HepG2 (cell line): ENCODE measurements at regions not wholly inside any gene's neighbourhood (a gene's known extent, or its start where the extent isn't known, plus 50 kb on each side); places are given as distances from the start of the nearest gene placed in this dataset.

Experiments
- ATAC-seq: fragments of 200-7000 bp; cut with Tn5 transposase; 3 replicates; pipeline ENCODE4 v1.9.1; 2020; ENCODE audit warnings: mild to moderate bottlenecking, moderate library complexity
- BruUV-seq: library from RNA; stranded (reverse); fragments of 400-500 nt; replicated peaks from 2 replicates; lab custom pipeline; 2021; lab: Mats Ljungman, UMichigan
- CTCF ChIA-PET: fragments of 300-600 bp; formaldehyde crosslinking; extraction: SDS; loops from one replicate; lab custom pipeline; 2021; ENCODE audit warnings: low total read pairs, inconsistent platforms, low intra/inter-chr PET ratio; lab: Yijun Ruan, JAX
- POLR2A ChIA-PET: fragments of 350-600 bp; sonication (Branson Sonifier 250); formaldehyde crosslinking; loops from one replicate; lab custom pipeline; 2020; ENCODE audit warnings: antibody characterized with exemption, inconsistent platforms; lab: Yijun Ruan, JAX
- DNase-seq: peaks from one replicate; pipeline ENCODE4 v3.0.0-alpha.2; 2015; ENCODE audit warnings: low spot score
- FAIRE-seq: peaks from 3 replicates; lab custom pipeline; 2011; peaks lifted over from hg19 to GRCh38; lab: Jason Lieb, UNC
- H2AFZ ChIP-seq: one replicate; pipeline ENCODE4 v1.6.1; 2011; ENCODE audit warnings: low read length, inconsistent platforms
- H3K27ac ChIP-seq: fragments of 300-600 bp; 3 replicates; pipeline ENCODE4 v1.8.0; 2011; ENCODE audit warnings: mixed run types, mild to moderate bottlenecking, mixed read lengths, low read length, inconsistent platforms; ENCODE audit not compliant: insufficient read depth; ENCODE audit errors: extremely low read length
- H3K27me3 ChIP-seq, 2 experiments: fragments of 200-600 bp in 1 of 2; 2 replicates in 1 of 2; 3 replicates in 1 of 2; pipeline versions ENCODE4 v1.6.0 to v1.8.0; 2011; ENCODE audit warnings: low read length in 2 of 2, mild to moderate bottlenecking in 2 of 2, moderate library complexity in 2 of 2, inconsistent platforms in 1 of 2; ENCODE audit not compliant: insufficient read depth in 2 of 2, control insufficient read depth in 1 of 2
- H3K36me3 ChIP-seq, 2 experiments: fragments of 200-600 bp in 1 of 2; replicated peaks in 1 of 2; 2 replicates in 1 of 2; 3 replicates in 1 of 2; pipeline versions ENCODE4 v1.5.1 to v1.8.0; 2011; ENCODE audit warnings: low read length in 2 of 2, inconsistent platforms in 1 of 2; ENCODE audit not compliant: insufficient read depth in 2 of 2, control insufficient read depth in 1 of 2
- H3K4me1 ChIP-seq: 2 replicates; pipeline ENCODE4 v1.5.1; 2012; ENCODE audit warnings: low read length, inconsistent platforms; ENCODE audit not compliant: insufficient read depth
- H3K4me2 ChIP-seq: 2 replicates; pipeline ENCODE4 v1.6.0; 2011; ENCODE audit warnings: low read depth, low read length, inconsistent platforms
- H3K4me3 ChIP-seq, 3 experiments: fragments of 200-600 bp in 1 of 3; sonication (generic), shearing (Covaris generic) in 1 of 3; replicated peaks in 1 of 3; 2 replicates each; pipeline ENCODE4 v1.5.1; 2011 to 2016; ENCODE audit warnings: low read length in 3 of 3, inconsistent platforms in 2 of 3, low read depth in 2 of 3, mild to moderate bottlenecking in 2 of 3, control low read depth in 1 of 3, mixed read lengths in 1 of 3; ENCODE audit not compliant: insufficient read depth in 1 of 3
- H3K79me2 ChIP-seq: one replicate; pipeline ENCODE4 v1.6.1; 2011; ENCODE audit warnings: low read length, inconsistent platforms; ENCODE audit not compliant: insufficient read depth
- H3K9ac ChIP-seq: 2 replicates; pipeline ENCODE4 v1.6.0; 2011; ENCODE audit warnings: mild to moderate bottlenecking, low read depth, low read length, inconsistent platforms; ENCODE audit not compliant: insufficient read depth
- H3K9me3 ChIP-seq: 2 replicates; pipeline ENCODE4 v1.5.1; 2012; ENCODE audit warnings: mild to moderate bottlenecking, low read length
- H4K20me1 ChIP-seq: 2 replicates; pipeline ENCODE4 v1.6.0; 2011; ENCODE audit warnings: inconsistent platforms, mild to moderate bottlenecking, low read length, moderate library complexity; ENCODE audit not compliant: insufficient read depth
- BRCA1 ChIP-seq: sonication (generic); formaldehyde crosslinking; IDR thresholded peaks from 2 replicates; pipeline ENCODE4 v1.4.0; 2020; ENCODE audit warnings: missing genetic modification reagents
- FOSL1 ChIP-seq: sonication (generic); formaldehyde crosslinking; IDR thresholded peaks from 2 replicates; pipeline ENCODE4 v1.9.0; 2021; ENCODE audit warnings: missing genetic modification reagents, borderline replicate concordance
- KLF11 ChIP-seq: IDR thresholded peaks from 2 replicates; pipeline ENCODE4 v1.6.1; 2016; ENCODE audit warnings: missing compliant biosample characterization
- TSC22D2 ChIP-seq: sonication (generic); formaldehyde crosslinking; IDR thresholded peaks from 2 replicates; pipeline ENCODE4 v1.5.1; 2020; ENCODE audit warnings: missing genetic modification reagents, mild to moderate bottlenecking, borderline replicate concordance
- ZBTB38 ChIP-seq: sonication (generic); formaldehyde crosslinking; IDR thresholded peaks from 2 replicates; pipeline ENCODE4 v1.5.1; 2020; ENCODE audit warnings: mild to moderate bottlenecking, missing genetic modification reagents
- ZBTB43 ChIP-seq: sonication (generic); formaldehyde crosslinking; conservative IDR thresholded peaks from 2 replicates; pipeline ENCODE4 v1.4.0; 2020; ENCODE audit warnings: missing genetic modification reagents
- ZNF558 ChIP-seq: sonication (generic); formaldehyde crosslinking; IDR thresholded peaks from 2 replicates; pipeline ENCODE4 v1.9.0; 2022; ENCODE audit warnings: mild to moderate bottlenecking, missing genetic modification reagents, borderline replicate concordance
- ZNF740 ChIP-seq: sonication (generic); formaldehyde crosslinking; IDR thresholded peaks from 2 replicates; pipeline ENCODE4 v1.4.0; 2020; ENCODE audit warnings: missing genetic modification reagents
- WGBS: methylation state at CpG from one replicate; pipeline ENCODE4 v1.1.6; 2017; ENCODE audit warnings: low lambda C conversion rate; 5-methylcytosine and 5-hydroxymethylcytosine counted together
- in situ Hi-C: cut with HindIII; loops from 2 replicates; pipeline ENCODE4 v1.10.0; 2017; ENCODE audit warnings: low pct_unique_long_range_greater_than_20kb; ENCODE audit not compliant: extremely low pct_ligation_motif_present
- intact Hi-C: fragments of 100-400 bp; cut with micrococcal nuclease; formaldehyde crosslinking; loops from one replicate; pipeline ENCODE4 v1.10.0; 2022; ENCODE audit not compliant: unreplicated experiment
- TF ChIP-seq, protein P1 (sequence below): sonication (generic); formaldehyde crosslinking; IDR thresholded peaks from 2 replicates; pipeline ENCODE4 v1.5.0; 2020; ENCODE audit warnings: missing genetic modification reagents
- TF ChIP-seq, protein P2 (sequence below): sonication (generic); formaldehyde crosslinking; IDR thresholded peaks from 2 replicates; pipeline ENCODE4 v1.9.0; 2022; ENCODE audit warnings: low read depth, missing genetic modification reagents

GRCh38 chrX:34072906-34073305 is 59.2 kb downstream of the FAM47A start (continued):
- TF ChIP-seq ZBTB43 (CRISPR knock-in tag) (no peak), TSC22D2 (CRISPR knock-in tag) (no peak)

DNA sequence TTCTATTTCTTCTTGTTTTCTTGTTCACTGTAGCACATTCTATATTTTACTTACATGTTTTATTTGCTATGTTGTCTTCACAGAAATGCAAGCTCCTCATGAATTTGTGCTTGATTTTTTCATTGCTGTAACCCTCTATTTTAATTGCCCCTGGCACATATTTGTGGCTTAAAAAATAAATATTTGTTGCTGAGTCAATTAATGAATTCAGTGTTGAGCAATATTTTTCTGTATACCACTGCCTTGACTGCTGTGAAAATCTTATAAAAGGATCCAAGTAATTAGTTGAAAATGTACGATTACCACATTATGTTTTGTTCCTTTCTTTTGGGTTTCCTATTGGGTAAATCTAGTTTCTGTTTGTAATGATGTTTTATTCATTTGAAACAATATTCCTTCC is 68.5 kb downstream of the FAM47A start:
- FAIRE-seq: no peak
- Histone ChIP-seq H2AFZ (no peak overlapping the region), H4K20me1 (no peaks in the 10 kb centered on the region), H3K36me3 (no peaks in the 10 kb centered on the region), H3K4me2 (no peak overlapping the region), H3K27me3 (no peaks in the 10 kb centered on the region), H3K4me1 (no peaks in the 10 kb centered on the region), H3K9me3 (peaks cover 31% of the 10 kb centered on the region; the same call in 1 of the 2 replicates), H3K27ac (no peak overlapping the region), H3K79me2 (no peaks in the 10 kb centered on the region), H3K4me3 (no peak overlapping the region), H3K9ac (no peak overlapping the region)
- WGBS: 0% methylated on average over 1 of the region's 1 CpG
- TF ChIP-seq KLF11 (CRISPR knock-in tag) (no peak), BRCA1 (no peak), ZNF558 (no peak)
- ChIA-PET CTCF (no interaction called here), POLR2A (no interaction called here)
- no peak for ATAC-seq
- no peak for DNase-seq
- in situ Hi-C loops: no loop called here
- BruUV-seq: no TSS peak
- intact Hi-C loops: no loop called here

GRCh38 chrX:34058005-34058404 is 74.1 kb downstream of the FAM47A start:
- Histone ChIP-seq H3K4me1 (no peaks in the 10 kb centered on the region), H3K79me2 (no peaks in the 10 kb centered on the region), H3K9ac (no peak overlapping the region), H3K36me3 (no peaks in the 10 kb centered on the region), H3K27ac (no peak overlapping the region), H3K4me3 (no peak overlapping the region), H2AFZ (no peak overlapping the region), H3K27me3 (no peaks in the 10 kb centered on the region), H3K9me3 (peaks cover 51% of the 10 kb centered on the region; the same call in 1 of the 2 replicates), H3K4me2 (no peak overlapping the region), H4K20me1 (no peaks in the 10 kb centered on the region)
- CTCF ChIA-PET: no interaction called here
- POLR2A ChIA-PET: no interaction called here
- BruUV-seq: no TSS peak
- FAIRE-seq (no peak), ATAC-seq (no peak), DNase-seq (no peak)
- WGBS: 0% methylated on average over 1 of the region's 2 CpGs
- intact Hi-C loops (no loop called here), in situ Hi-C loops (no loop called here)
- TF ChIP-seq, protein P1, sequence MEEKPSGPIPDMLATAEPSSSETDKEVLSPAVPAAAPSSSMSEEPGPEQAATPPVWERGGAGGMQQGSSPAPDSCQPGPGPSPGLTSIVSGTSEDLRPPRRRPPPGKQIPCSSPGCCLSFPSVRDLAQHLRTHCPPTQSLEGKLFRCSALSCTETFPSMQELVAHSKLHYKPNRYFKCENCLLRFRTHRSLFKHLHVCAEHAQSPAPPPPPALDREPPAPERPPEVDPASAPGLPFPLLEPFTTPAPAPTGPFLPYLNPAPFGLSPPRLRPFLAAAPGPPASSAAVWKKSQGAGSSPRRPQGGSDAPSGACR (CRISPR knock-in tag): no peak
- TF ChIP-seq ZBTB38 (CRISPR knock-in tag) (no peak), FOSL1 (CRISPR knock-in tag) (no peak), ZNF740 (CRISPR knock-in tag) (no peak)
- TF ChIP-seq, protein P2, sequence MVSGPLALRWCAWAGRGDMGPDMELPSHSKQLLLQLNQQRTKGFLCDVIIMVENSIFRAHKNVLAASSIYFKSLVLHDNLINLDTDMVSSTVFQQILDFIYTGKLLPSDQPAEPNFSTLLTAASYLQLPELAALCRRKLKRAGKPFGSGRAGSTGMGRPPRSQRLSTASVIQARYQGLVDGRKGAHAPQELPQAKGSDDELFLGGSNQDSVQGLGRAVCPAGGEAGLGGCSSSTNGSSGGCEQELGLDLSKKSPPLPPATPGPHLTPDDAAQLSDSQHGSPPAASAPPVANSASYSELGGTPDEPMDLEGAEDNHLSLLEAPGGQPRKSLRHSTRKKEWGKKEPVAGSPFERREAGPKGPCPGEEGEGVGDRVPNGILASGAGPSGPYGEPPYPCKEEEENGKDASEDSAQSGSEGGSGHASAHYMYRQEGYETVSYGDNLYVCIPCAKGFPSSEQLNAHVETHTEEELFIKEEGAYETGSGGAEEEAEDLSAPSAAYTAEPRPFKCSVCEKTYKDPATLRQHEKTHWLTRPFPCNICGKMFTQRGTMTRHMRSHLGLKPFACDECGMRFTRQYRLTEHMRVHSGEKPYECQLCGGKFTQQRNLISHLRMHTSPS: no peak
